IPS-15b (cell line): ENCODE measurements at regions not wholly inside any gene's neighbourhood (a gene's known extent, or its start where the extent isn't known, plus 50 kb on each side); places are given as distances from the start of the nearest gene placed in this dataset.

Experiments used
- H3K27me3 ChIP-seq: one replicate; pipeline ENCODE4 v1.6.1; 2013; ENCODE audit warnings: low read length; ENCODE audit not compliant: control insufficient read depth, insufficient read depth
- H3K36me3 ChIP-seq: one replicate; pipeline ENCODE4 v1.6.1; 2013; ENCODE audit warnings: low read length; ENCODE audit not compliant: control insufficient read depth, insufficient read depth
- H3K4me1 ChIP-seq: one replicate; pipeline ENCODE4 v1.6.1; 2013; ENCODE audit warnings: mild to moderate bottlenecking, low read length; ENCODE audit not compliant: control insufficient read depth, insufficient read depth
- H3K4me3 ChIP-seq: one replicate; pipeline ENCODE4 v1.5.1; 2013; ENCODE audit warnings: low read depth, low read length
- H3K9ac ChIP-seq: one replicate; pipeline ENCODE4 v1.6.1; 2013; ENCODE audit warnings: low read depth, mild to moderate bottlenecking, low read length
- H3K9me3 ChIP-seq: one replicate; pipeline ENCODE4 v1.6.1; 2013; ENCODE audit warnings: mild to moderate bottlenecking, low read length; ENCODE audit not compliant: control insufficient read depth, insufficient read depth

- Histone ChIP-seq H3K36me3 (no peaks in the 10 kb centered on the region), H3K4me1 (peaks cover 16% of the 10 kb centered on the region), H3K4me3 (no peak overlapping the region), H3K9me3 (no peaks in the 10 kb centered on the region), H3K9ac (no peak overlapping the region), H3K27me3 (peaks cover 4% of the 10 kb centered on the region)
Observed at GRCh38 chr4:27094783-27095182, 234.1 kb downstream of the STIM2 start.

GRCh38 chr4:27096142-27096824 lies 235.6 kb downstream of the STIM2 start:
- Histone ChIP-seq H3K36me3 (no peaks in the 10 kb centered on the region), H3K27me3 (peaks cover 4% of the 10 kb centered on the region), H3K9ac (no peak overlapping the region), H3K4me3 (no peak overlapping the region), H3K9me3 (no peaks in the 10 kb centered on the region), H3K4me1 (peaks cover 4% of the 10 kb centered on the region)

GRCh38 chr4:27098034-27098433 lies 237.4 kb downstream of the STIM2 start:
- H3K4me1 ChIP-seq: peaks cover 4% of the 10 kb centered on the region
- H3K9ac ChIP-seq: no peak overlapping the region
- H3K27me3 ChIP-seq: no peaks in the 10 kb centered on the region
- H3K4me3 ChIP-seq: no peak overlapping the region
- no peaks in the 10 kb centered on the region for H3K36me3 ChIP-seq
- no peaks in the 10 kb centered on the region for H3K9me3 ChIP-seq

- Histone ChIP-seq H3K4me1 (peaks cover 4% of the 10 kb centered on the region), H3K9me3 (no peaks in the 10 kb centered on the region), H3K4me3 (no peak overlapping the region), H3K27me3 (no peaks in the 10 kb centered on the region), H3K36me3 (no peaks in the 10 kb centered on the region), H3K9ac (no peak overlapping the region)
Observed at GRCh38 chr4:27100713-27101112, 240.1 kb downstream of the STIM2 start.

DNA sequence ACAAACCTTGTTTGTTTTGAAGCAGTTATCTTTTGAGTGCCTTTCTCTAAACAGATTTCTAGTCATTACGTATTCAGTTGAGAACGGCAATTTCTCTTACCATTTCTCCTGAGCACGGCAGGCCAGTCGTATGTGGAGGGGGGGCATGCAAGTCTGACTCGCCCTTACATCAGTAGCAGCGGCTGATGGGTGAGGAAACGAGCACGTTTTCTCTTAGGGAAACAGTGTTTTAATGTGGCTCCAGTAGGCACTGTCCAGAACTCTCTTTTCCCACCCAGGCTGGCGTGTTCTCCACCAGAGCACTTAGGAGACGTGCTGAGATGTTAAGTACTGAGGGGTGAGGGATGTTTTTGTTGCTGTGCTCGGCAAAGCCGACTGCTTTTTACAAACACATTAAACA lies 240.5 kb downstream of the STIM2 start:
- no peaks in the 10 kb centered on the region for H3K9me3 ChIP-seq
- H3K4me1 ChIP-seq: peaks cover 2% of the 10 kb centered on the region
- H3K36me3 ChIP-seq: no peaks in the 10 kb centered on the region
- no peaks in the 10 kb centered on the region for H3K27me3 ChIP-seq
- H3K9ac ChIP-seq: no peak overlapping the region
- H3K4me3 ChIP-seq: no peak overlapping the region

DNA sequence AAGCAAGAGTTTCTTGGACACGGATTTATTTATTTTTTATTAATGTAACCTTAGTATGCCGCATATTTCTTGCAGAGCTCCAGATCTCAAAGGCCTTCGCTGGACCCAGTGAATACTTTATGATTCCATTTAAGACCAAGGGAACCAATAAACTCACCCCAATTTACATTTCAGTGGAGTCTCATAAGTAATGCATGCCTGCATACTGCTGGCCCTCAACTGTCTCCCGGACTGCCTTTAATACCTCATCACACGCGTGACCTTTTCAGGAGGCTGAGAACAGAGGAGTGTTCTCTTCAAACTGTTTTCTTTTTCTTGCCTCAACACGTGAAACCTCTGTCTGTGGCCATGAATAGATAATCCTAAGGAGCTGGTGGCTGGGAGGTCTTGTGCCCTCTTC lies 240.9 kb downstream of the STIM2 start:
- H3K27me3 ChIP-seq: no peaks in the 10 kb centered on the region
- H3K36me3 ChIP-seq: no peaks in the 10 kb centered on the region
- H3K9ac ChIP-seq: no peak overlapping the region
- no peaks in the 10 kb centered on the region for H3K4me1 ChIP-seq
- no peak overlapping the region for H3K4me3 ChIP-seq
- no peaks in the 10 kb centered on the region for H3K9me3 ChIP-seq

GRCh38 chr4:27111627-27112026 lies 251.0 kb downstream of the STIM2 start:
- no peaks in the 10 kb centered on the region for H3K9me3 ChIP-seq
- H3K4me3 ChIP-seq: no peak overlapping the region
- no peak overlapping the region for H3K9ac ChIP-seq
- no peaks in the 10 kb centered on the region for H3K36me3 ChIP-seq
- no peaks in the 10 kb centered on the region for H3K27me3 ChIP-seq
- H3K4me1 ChIP-seq: no peaks in the 10 kb centered on the region

DNA sequence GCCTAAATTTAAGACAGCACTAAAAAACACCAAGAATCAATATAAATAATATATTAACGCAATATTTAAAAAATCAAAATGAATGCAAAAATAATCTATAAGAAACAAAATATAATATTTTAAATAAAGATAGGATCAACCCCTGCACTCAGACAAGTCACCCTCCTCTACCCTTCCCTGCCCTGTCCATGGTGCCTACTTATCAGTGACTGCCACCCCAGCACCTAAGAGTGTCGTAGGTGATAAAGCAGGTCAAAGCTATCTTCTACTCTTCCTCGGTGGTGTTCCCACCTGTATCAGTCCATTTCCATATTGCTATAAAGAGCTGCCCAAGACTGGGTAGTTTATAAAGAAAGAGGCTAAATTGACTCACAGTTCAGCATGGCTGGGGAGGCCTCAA lies 251.9 kb downstream of the STIM2 start:
- no peaks in the 10 kb centered on the region for H3K4me1 ChIP-seq
- H3K27me3 ChIP-seq: no peaks in the 10 kb centered on the region
- no peak overlapping the region for H3K9ac ChIP-seq
- no peaks in the 10 kb centered on the region for H3K36me3 ChIP-seq
- H3K4me3 ChIP-seq: no peak overlapping the region
- H3K9me3 ChIP-seq: no peaks in the 10 kb centered on the region

GRCh38 chr4:27115221-27115620 lies 254.6 kb downstream of the STIM2 start:
- H3K9me3 ChIP-seq: no peaks in the 10 kb centered on the region
- no peak overlapping the region for H3K4me3 ChIP-seq
- no peaks in the 10 kb centered on the region for H3K4me1 ChIP-seq
- no peaks in the 10 kb centered on the region for H3K36me3 ChIP-seq
- H3K27me3 ChIP-seq: no peaks in the 10 kb centered on the region
- no peak overlapping the region for H3K9ac ChIP-seq

GRCh38 chr4:27117453-27117852 lies 256.8 kb downstream of the STIM2 start:
- Histone ChIP-seq H3K9me3 (no peaks in the 10 kb centered on the region), H3K4me3 (no peak overlapping the region), H3K27me3 (no peaks in the 10 kb centered on the region), H3K4me1 (peaks cover 10% of the 10 kb centered on the region), H3K9ac (no peak overlapping the region), H3K36me3 (no peaks in the 10 kb centered on the region)

DNA sequence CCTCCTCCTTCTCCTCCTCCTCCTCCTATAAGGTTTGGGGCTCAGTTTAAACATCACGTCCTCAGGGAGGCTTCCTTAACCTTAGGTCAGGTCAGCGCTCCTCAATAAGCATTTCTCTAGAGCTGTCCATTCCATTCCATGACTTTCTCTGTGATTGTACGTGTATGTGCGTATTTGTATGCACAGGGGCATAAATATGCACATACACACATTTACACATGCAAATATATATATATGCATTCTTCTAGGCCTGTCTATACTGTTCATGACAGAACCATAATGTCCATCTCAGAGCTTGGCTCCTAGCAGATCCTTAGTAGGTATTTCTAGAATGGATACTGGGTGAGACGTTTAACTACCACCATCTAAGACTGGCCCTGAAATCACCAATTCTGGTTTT lies 258.6 kb downstream of the STIM2 start:
- no peaks in the 10 kb centered on the region for H3K27me3 ChIP-seq
- no peaks in the 10 kb centered on the region for H3K9me3 ChIP-seq
- H3K36me3 ChIP-seq: no peaks in the 10 kb centered on the region
- no peak overlapping the region for H3K9ac ChIP-seq
- peaks cover 25% of the 10 kb centered on the region for H3K4me1 ChIP-seq
- no peak overlapping the region for H3K4me3 ChIP-seq

GRCh38 chr4:27121830-27122229 lies 261.2 kb downstream of the STIM2 start:
- Histone ChIP-seq H3K9me3 (no peaks in the 10 kb centered on the region), H3K4me3 (no peak overlapping the region), H3K27me3 (no peaks in the 10 kb centered on the region), H3K36me3 (no peaks in the 10 kb centered on the region), H3K4me1 (peaks cover 26% of the 10 kb centered on the region), H3K9ac (no peak overlapping the region)
